ENCODE measurements at regions not wholly inside any gene's neighbourhood (a gene's known extent, or its start where the extent isn't known, plus 50 kb on each side); places are given as distances from the start of the nearest gene placed in this dataset.

GRCh38 chr17:79506150-79506870 lies 104.5 kb downstream of the RBFOX3 start:
- no peak for TF ChIP-seq CTCF (IDR thresholded peaks at IDR 0.05)
- TF ChIP-seq POLR2A (IDR thresholded peaks at IDR 0.05): no peak
- H3K36me3 ChIP-seq: no peaks in the 10 kb centered on the region
- H3K9me3 ChIP-seq: no peaks in the 10 kb centered on the region
- DNase-seq: no peak
- H3K4me1 ChIP-seq: no peaks in the 10 kb centered on the region
- intact Hi-C loops (cut with DNase I): no loop called here
- H3K4me3 ChIP-seq: no peak overlapping the region
- no peak for ATAC-seq
- 87 to 90% (median 88%) methylated on average over 24 of the region's 24 CpGs for WGBS, 4 donors
- H3K27ac ChIP-seq: no peak overlapping the region
- H3K27me3 ChIP-seq: peaks cover 0 to 65% (median 6%) of the 10 kb centered on the region in 9 donors

GRCh38 chr17:79505199-79505598 lies 105.7 kb downstream of the RBFOX3 start:
- no peak for TF ChIP-seq CTCF (IDR thresholded peaks at IDR 0.05)
- no peak for TF ChIP-seq POLR2A (IDR thresholded peaks at IDR 0.05)

DNA sequence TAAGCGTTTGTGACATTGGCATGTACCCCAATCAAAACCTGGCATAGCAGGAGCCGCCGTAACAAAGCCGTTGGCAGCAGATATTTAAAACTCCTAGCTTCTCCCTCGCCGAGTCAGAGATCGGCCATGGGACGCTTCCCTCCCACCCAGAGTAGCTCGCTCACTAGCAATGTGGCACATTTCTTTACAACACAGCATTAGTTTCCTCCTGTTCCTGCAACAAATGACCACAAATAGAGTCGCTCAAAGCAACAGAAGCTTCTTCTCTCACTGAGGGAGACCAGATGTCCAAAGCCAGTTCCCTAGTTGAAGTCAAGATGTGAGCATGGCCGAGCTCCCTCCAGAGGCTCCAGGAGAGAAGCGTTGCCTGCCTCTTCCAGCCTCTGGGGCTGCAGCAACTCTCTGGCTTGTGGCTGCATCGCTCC lies 106.7 kb downstream of the RBFOX3 start:
- no peaks in the 10 kb centered on the region for H3K9me3 ChIP-seq
- H3K4me1 ChIP-seq: no peaks in the 10 kb centered on the region
- no peak overlapping the region for H3K4me3 ChIP-seq
- 75 to 80% (median 79%) methylated on average over 12 to 13 of the region's 13 CpGs for WGBS, 4 donors
- intact Hi-C loops (cut with DNase I): no loop called here
- no peak for DNase-seq
- H3K36me3 ChIP-seq: no peaks in the 10 kb centered on the region
- no peak for ATAC-seq
- TF ChIP-seq CTCF (IDR thresholded peaks at IDR 0.05) (no peak), POLR2A (IDR thresholded peaks at IDR 0.05) (no peak)
- peaks cover 0 to 77% (median 10%) of the 10 kb centered on the region in 9 donors for H3K27me3 ChIP-seq
- H3K27ac ChIP-seq: no peak overlapping the region

More at GRCh38 chr17:79505199-79505598, 105.7 kb downstream of the RBFOX3 start:
- Histone ChIP-seq H3K36me3 (no peaks in the 10 kb centered on the region), H3K27ac (no peak overlapping the region), H3K4me3 (no peak overlapping the region), H3K27me3 (peaks cover 0 to 76% (median 11%) of the 10 kb centered on the region in 9 donors), H3K4me1 (no peaks in the 10 kb centered on the region), H3K9me3 (no peaks in the 10 kb centered on the region)
- 88 to 93% (median 90%) methylated on average over 7 of the region's 7 CpGs for WGBS, 4 donors
- DNase-seq (no peak), ATAC-seq (no peak)
- intact Hi-C loops (cut with DNase I): no loop called here

DNA sequence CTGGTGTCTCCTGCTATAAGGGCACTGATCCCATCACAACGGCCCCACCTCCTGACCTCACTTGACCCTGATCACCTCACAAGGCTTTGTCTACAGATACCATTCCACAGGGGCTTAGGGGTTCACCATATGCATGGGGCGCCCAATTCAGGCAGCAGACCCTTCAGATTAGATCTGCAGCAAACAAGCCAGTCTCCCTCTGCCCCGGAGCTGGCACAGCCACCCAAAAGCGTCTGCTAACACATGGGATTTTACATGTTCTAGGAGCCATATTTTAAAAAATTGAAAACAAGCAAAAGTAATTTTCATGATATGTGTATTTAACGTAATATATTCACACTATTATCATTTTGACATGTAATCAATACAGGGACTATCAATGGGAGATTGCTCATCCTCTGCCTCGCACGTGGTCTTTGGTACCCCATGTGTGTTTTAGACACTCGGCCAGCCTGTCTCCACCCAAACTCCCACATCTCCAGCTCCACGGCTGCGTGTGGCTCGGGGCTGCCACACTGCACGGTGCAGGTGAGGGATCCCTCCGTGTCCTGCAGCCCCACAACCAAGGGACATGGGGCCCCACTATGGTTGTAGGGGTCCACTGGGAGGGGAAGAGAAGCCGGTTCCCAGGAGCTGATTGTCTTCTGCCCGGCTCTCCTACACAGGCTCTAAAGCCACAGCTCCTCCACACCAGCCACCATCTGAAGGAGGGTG lies 107.6 kb downstream of the RBFOX3 start:
- Histone ChIP-seq H3K4me3 (no peak overlapping the region), H3K27me3 (peaks cover 0 to 69% (median 5%) of the 10 kb centered on the region in 9 donors), H3K9me3 (no peaks in the 10 kb centered on the region), H3K36me3 (no peaks in the 10 kb centered on the region), H3K4me1 (no peaks in the 10 kb centered on the region), H3K27ac (no peak overlapping the region)
- no peak for DNase-seq
- intact Hi-C loops (cut with DNase I): no loop called here
- TF ChIP-seq CTCF (IDR thresholded peaks at IDR 0.05) (no peak), POLR2A (IDR thresholded peaks at IDR 0.05) (no peak)
- no peak for ATAC-seq
- 80 to 82% (median 81%) methylated on average over 15 of the region's 15 CpGs for WGBS, 4 donors
